ENCODE measurements at regions not wholly inside any gene's neighbourhood (a gene's known extent, or its start where the extent isn't known, plus 50 kb on each side); places are given as distances from the start of the nearest gene placed in this dataset.

DNA sequence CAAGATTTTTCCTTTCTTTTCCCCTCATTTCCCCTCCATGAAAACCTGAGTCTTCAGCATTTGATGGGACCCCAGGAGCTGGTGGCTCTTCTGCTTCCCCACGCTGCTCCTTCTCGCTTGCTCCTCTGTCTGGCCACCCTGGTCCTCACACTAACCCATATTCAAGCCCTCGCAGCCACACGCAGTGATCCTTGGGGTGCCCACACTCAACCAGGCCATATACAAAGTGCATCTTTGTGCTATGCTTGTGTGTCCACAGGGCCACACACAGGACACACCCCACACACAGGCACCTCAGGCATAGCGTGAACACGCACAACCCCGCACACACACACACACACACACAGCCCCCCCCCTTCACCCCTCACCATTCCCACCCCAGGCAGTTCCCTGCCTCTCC, 132.1 kb downstream of the URI1 start:
- H3K4me3 ChIP-seq = no peak overlapping the region
- peaks cover 0 to 35% (median 8%) of the 10 kb centered on the region in 3 donors for H3K4me1 ChIP-seq
- TF ChIP-seq POLR2A (IDR thresholded peaks at IDR 0.05) (no peak), CTCF (IDR thresholded peaks at IDR 0.05) (no peak)
- H3K27me3 ChIP-seq = peaks cover 0 to 20% (median 0%) of the 10 kb centered on the region in 4 donors
- no peak for DNase-seq
- H3K36me3 ChIP-seq = no peaks in the 10 kb centered on the region
- no peak overlapping the region for H3K27ac ChIP-seq
- no peaks in the 10 kb centered on the region for H3K9me3 ChIP-seq
- intact Hi-C loops (cut with DNase I) = no loop called here
- 92 to 100% methylated on average over 4 to 7 of the region's 7 CpGs for WGBS, 2 donors

- 41 to 54% methylated on average over 6 to 12 of the region's 12 CpGs for WGBS, 2 donors
- no peaks in the 10 kb centered on the region for H3K9me3 ChIP-seq
- H3K27me3 ChIP-seq = peaks cover 0 to 20% (median 0%) of the 10 kb centered on the region in 4 donors
- no peak overlapping the region for H3K4me3 ChIP-seq
- no peaks in the 10 kb centered on the region for H3K36me3 ChIP-seq
- H3K4me1 ChIP-seq = peaks cover 0 to 35% (median 8%) of the 10 kb centered on the region in 3 donors
- no peak for DNase-seq
- TF ChIP-seq POLR2A (IDR thresholded peaks at IDR 0.05) (no peak), CTCF (IDR thresholded peaks at IDR 0.05) (no peak)
- intact Hi-C loops (cut with DNase I) = no loop called here
- no peak overlapping the region for H3K27ac ChIP-seq
These were observed 133.0 kb downstream of the URI1 start for GRCh38 chr19:30074741-30075715.

DNA sequence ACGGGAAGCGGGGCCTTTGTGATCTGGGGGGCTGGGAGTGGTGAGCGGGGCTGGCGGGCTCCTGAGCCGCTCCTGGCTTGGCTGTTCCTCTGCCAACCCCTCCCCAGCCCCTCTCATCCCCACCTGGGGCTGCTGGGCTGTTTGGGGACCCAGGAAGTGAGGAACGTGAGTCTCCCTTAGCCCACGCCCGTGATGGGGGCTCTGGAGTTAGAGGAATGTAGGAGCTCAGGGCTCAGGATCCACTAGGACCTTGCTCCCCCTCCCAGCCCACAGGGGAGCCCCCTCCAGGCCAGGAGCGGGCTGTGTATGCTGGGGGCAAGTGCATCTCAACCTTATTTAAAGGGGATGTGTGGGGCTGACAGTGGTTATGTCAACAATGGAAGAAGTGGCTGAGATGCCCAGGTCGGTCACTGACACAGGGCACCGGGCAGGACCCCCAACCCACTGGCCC, 134.1 kb downstream of the URI1 start:
- DNase-seq = no peak
- no peak overlapping the region for H3K27ac ChIP-seq
- H3K9me3 ChIP-seq = no peaks in the 10 kb centered on the region
- H3K27me3 ChIP-seq = peaks cover 0 to 23% (median 0%) of the 10 kb centered on the region in 4 donors
- H3K4me1 ChIP-seq = peaks cover 0 to 35% (median 8%) of the 10 kb centered on the region in 3 donors
- H3K4me3 ChIP-seq = no peak overlapping the region
- TF ChIP-seq CTCF (IDR thresholded peaks at IDR 0.05) (no peak), POLR2A (IDR thresholded peaks at IDR 0.05) (no peak)
- no peaks in the 10 kb centered on the region for H3K36me3 ChIP-seq
- intact Hi-C loops (cut with DNase I) = no loop called here
- WGBS, 2 donors = 60 to 70% methylated on average over 5 of the region's 11 CpGs

DNA sequence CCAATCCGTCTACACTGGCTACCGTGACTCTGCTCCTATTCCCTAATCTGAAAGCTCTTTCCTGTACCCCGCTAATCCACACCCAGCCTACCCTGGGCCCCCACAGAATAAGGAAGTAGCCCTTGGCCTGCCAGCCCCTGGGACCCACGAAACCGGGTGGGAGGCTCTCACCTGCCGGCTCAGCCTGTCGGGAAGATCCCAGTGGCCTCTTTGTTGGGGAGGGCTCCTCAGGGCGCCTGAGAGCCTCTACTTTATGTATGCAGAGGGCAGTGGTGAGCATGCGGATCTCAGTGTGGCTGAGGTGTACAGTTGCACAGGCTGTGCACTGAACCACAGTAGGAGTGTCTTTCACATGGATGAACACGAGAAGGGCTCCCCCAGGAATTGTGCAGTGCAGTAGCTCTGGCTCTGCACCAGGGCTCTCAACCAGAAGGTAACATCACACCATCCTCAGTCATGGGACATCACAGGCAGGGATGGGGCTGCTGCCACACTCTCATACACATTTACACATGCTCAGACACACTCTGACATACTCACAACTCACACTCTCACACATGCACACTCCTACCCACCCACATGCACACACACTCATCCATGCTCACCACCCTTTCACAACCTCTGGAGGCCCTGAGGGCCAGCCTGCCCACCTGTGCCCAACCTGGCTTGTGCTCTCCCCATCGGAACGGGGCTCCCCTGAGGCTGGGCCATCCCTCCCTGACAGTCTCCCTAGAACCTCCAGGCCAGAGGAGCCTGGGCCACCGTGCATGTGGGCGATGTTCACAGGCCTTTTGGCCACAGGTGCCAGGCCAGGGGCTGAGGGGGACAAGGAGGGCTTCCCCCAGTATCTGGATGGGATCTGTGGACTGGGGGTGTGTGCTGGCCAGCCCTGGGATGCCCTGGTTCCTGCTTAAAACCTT, 135.0 kb downstream of the URI1 start:
- no peak for DNase-seq
- no peaks in the 10 kb centered on the region for H3K36me3 ChIP-seq
- 57 to 66% methylated on average over 1 to 6 of the region's 14 CpGs for WGBS, 2 donors
- intact Hi-C loops (cut with DNase I) = no loop called here
- no peaks in the 10 kb centered on the region for H3K9me3 ChIP-seq
- no peak overlapping the region for H3K27ac ChIP-seq
- TF ChIP-seq POLR2A (IDR thresholded peaks at IDR 0.05) (no peak), CTCF (IDR thresholded peaks at IDR 0.05) (no peak)
- no peak overlapping the region for H3K4me3 ChIP-seq
- H3K27me3 ChIP-seq = peaks cover 0 to 32% (median 0%) of the 10 kb centered on the region in 4 donors
- peaks cover 0 to 26% (median 8%) of the 10 kb centered on the region in 3 donors for H3K4me1 ChIP-seq

Data from esophagus squamous epithelium (tissue), 5 donors.